ENCODE measurements at regions not wholly inside any gene's neighbourhood (a gene's known extent, or its start where the extent isn't known, plus 50 kb on each side); places are given as distances from the start of the nearest gene placed in this dataset.

DNA sequence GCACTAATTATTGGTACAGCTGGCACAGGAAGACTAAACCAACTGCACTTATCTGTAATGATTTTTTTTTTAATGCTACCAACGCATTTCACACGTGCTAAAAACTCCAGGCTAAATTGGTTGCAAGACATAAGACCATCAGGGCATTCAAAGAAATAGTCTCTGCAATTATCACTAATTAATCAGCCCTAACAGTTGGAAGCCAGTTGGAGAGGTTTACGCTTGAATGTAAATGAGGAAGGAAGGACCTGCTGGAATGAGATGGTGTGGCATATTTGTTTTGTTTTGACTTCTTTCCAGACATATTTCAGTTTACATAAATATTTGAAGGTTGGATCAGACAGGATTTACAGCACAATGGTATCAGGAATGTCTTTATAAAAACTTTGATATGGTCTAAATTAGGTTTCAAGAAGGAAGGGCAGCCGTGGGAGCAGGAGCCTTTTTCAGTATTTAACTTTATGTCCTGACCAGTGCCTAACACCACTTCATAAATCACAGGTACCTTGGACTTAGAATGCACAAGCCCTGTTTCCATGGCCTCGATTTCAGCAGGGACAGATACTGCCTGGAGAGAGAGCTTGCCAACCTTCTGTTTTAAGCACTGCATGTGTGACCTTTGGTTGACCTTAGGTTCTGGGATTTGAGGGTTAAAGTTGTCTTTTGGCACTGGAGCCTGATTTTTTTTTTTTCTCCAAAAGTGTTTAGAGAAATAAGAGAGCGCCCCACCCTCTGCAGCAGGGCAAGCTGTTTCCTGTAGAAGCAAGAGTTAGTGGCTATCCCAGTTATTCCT lies 199.8 kb upstream of the MAP3K1 start:
- TF ChIP-seq, protein P1, sequence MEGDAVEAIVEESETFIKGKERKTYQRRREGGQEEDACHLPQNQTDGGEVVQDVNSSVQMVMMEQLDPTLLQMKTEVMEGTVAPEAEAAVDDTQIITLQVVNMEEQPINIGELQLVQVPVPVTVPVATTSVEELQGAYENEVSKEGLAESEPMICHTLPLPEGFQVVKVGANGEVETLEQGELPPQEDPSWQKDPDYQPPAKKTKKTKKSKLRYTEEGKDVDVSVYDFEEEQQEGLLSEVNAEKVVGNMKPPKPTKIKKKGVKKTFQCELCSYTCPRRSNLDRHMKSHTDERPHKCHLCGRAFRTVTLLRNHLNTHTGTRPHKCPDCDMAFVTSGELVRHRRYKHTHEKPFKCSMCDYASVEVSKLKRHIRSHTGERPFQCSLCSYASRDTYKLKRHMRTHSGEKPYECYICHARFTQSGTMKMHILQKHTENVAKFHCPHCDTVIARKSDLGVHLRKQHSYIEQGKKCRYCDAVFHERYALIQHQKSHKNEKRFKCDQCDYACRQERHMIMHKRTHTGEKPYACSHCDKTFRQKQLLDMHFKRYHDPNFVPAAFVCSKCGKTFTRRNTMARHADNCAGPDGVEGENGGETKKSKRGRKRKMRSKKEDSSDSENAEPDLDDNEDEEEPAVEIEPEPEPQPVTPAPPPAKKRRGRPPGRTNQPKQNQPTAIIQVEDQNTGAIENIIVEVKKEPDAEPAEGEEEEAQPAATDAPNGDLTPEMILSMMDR (optimal IDR thresholded peaks at IDR 0.05 in 1 of 3, IDR thresholded peaks at IDR 0.05 in 1 of 3, conservative IDR thresholded peaks at IDR 0.05 in 1 of 3; ENCODE audit: extremely low read depth in 1 of 3, insufficient read depth in 2 of 3, low read length in 3 of 3), result no peak
- TF ChIP-seq EZH2 (IDR thresholded peaks at IDR 0.05; ENCODE audit: low read length), result no peak
